IMR-90 (cell line): ENCODE measurements at regions not wholly inside any gene's neighbourhood (a gene's known extent, or its start where the extent isn't known, plus 50 kb on each side); places are given as distances from the start of the nearest gene placed in this dataset.

Source experiments
- ATAC-seq: fragments of 200-7000 bp; cut with Tn5 transposase; 2 replicates; pipeline ENCODE4 v1.9.1; 2020; ENCODE audit warnings: low read depth, mild to moderate bottlenecking, moderate library complexity
- BruUV-seq: library from RNA; stranded (reverse); fragments of 400-500 nt; replicated peaks from 2 replicates; lab custom pipeline; 2021; lab: Mats Ljungman, UMichigan
- CTCF ChIA-PET: fragments of 300-600 bp; formaldehyde crosslinking; extraction: SDS; loops from one replicate; lab custom pipeline; 2021; ENCODE audit warnings: antibody characterized with exemption; lab: Yijun Ruan, JAX
- POLR2A ChIA-PET: fragments of 300-600 bp; sonication (Branson Sonifier 250); formaldehyde crosslinking; loops from one replicate; lab custom pipeline; 2022; ENCODE audit warnings: antibody characterized with exemption; ENCODE audit not compliant: unreplicated experiment; lab: Charles Lee
- DNase-seq: peaks from one replicate; pipeline ENCODE4 v3.0.0; 2013
- H2AFZ ChIP-seq: replicated peaks from 2 replicates; pipeline ENCODE3; 2013; ENCODE audit warnings: low read length, mild to moderate bottlenecking; ENCODE audit not compliant: poor library complexity
- H2AK5ac ChIP-seq: 2 replicates; pipeline ENCODE4 v1.6.1; 2013; ENCODE audit warnings: low read depth, low read length, inconsistent platforms
- H2AK9ac ChIP-seq: replicated peaks from 2 replicates; pipeline ENCODE3; 2013; ENCODE audit warnings: mild to moderate bottlenecking, low read depth, low read length, moderate library complexity; ENCODE audit not compliant: poor library complexity
- H2BK120ac ChIP-seq: 2 replicates; pipeline ENCODE4 v1.6.1; 2013; ENCODE audit warnings: low read depth, low read length, inconsistent platforms
- H2BK15ac ChIP-seq: 3 replicates; pipeline ENCODE4 v1.6.1; 2013; ENCODE audit warnings: low read depth, low read length, inconsistent platforms
- H2BK20ac ChIP-seq: 2 replicates; pipeline ENCODE4 v1.6.1; 2013; ENCODE audit warnings: low read depth, mild to moderate bottlenecking, inconsistent platforms, low read length, moderate library complexity
- H2BK5ac ChIP-seq: 2 replicates; pipeline ENCODE4 v1.6.1; 2013; ENCODE audit warnings: mild to moderate bottlenecking, low read depth, low read length, inconsistent platforms; ENCODE audit not compliant: poor library complexity, severe bottlenecking
- H3K14ac ChIP-seq: replicated peaks from 2 replicates; pipeline ENCODE4 v1.6.1; 2013; ENCODE audit warnings: low read depth, low read length, inconsistent platforms
- H3K18ac ChIP-seq: 2 replicates; pipeline ENCODE4 v1.6.1; 2013; ENCODE audit warnings: low read depth, low read length, control low read depth
- H3K23ac ChIP-seq: 2 replicates; pipeline ENCODE4 v1.6.1; 2013; ENCODE audit warnings: low read depth, low read length, inconsistent platforms
- H3K27ac ChIP-seq: 2 replicates; pipeline ENCODE4 v1.5.1; 2013; ENCODE audit warnings: mild to moderate bottlenecking, control low read depth, low read length; ENCODE audit not compliant: insufficient read depth
- H3K27me3 ChIP-seq: 2 replicates; pipeline ENCODE4 v1.6.1; 2013; ENCODE audit warnings: low read length; ENCODE audit not compliant: control insufficient read depth, insufficient read depth
- H3K36me3 ChIP-seq: 2 replicates; pipeline ENCODE4 v1.6.1; 2013; ENCODE audit warnings: low read length, mixed read lengths; ENCODE audit not compliant: control insufficient read depth, insufficient read depth
- H3K4ac ChIP-seq: 2 replicates; pipeline ENCODE4 v1.6.1; 2013; ENCODE audit warnings: low read depth, low read length, inconsistent platforms
- H3K4me1 ChIP-seq: 2 replicates; pipeline ENCODE4 v1.6.1; 2013; ENCODE audit warnings: low read length, mixed read lengths; ENCODE audit not compliant: control insufficient read depth, insufficient read depth
- H3K4me2 ChIP-seq: 2 replicates; pipeline ENCODE4 v1.6.1; 2013; ENCODE audit warnings: low read depth, mild to moderate bottlenecking, control low read depth, low read length, moderate library complexity
- H3K4me3 ChIP-seq: 2 replicates; pipeline ENCODE4 v1.5.1; 2013; ENCODE audit warnings: low read depth, mild to moderate bottlenecking, control low read depth, low read length, moderate library complexity; ENCODE audit not compliant: insufficient read depth
- H3K56ac ChIP-seq: 2 replicates; pipeline ENCODE4 v1.6.1; 2013; ENCODE audit warnings: low read length, inconsistent platforms; ENCODE audit not compliant: insufficient read depth; ENCODE audit errors: extremely low read depth
- H3K79me1 ChIP-seq, 2 experiments: 2 replicates each; pipeline ENCODE4 v1.6.1; 2013; ENCODE audit warnings: low read length in 2 of 2, inconsistent platforms in 1 of 2, low read depth in 1 of 2
- H3K9ac ChIP-seq: 2 replicates; pipeline ENCODE4 v1.6.1; 2013; ENCODE audit warnings: low read depth, low read length, control low read depth
- H3K9me1 ChIP-seq: 2 replicates; pipeline ENCODE4 v1.6.1; 2013; ENCODE audit warnings: low read length, inconsistent platforms; ENCODE audit not compliant: insufficient read depth
- H3K9me3 ChIP-seq: 2 replicates; pipeline ENCODE4 v1.6.1; 2013; ENCODE audit warnings: low read length; ENCODE audit not compliant: control insufficient read depth, insufficient read depth
- H4K20me1 ChIP-seq: 2 replicates; pipeline ENCODE4 v1.6.1; 2013; ENCODE audit warnings: low read length, inconsistent platforms; ENCODE audit not compliant: insufficient read depth
- H4K5ac ChIP-seq: 2 replicates; pipeline ENCODE4 v1.6.1; 2013; ENCODE audit warnings: mild to moderate bottlenecking, low read depth, low read length, control low read depth
- H4K8ac ChIP-seq, 2 experiments: 2 replicates each; pipeline ENCODE4 v1.6.1; 2013; ENCODE audit warnings: low read depth in 2 of 2, low read length in 2 of 2, control low read depth in 1 of 2, inconsistent platforms in 1 of 2
- H4K91ac ChIP-seq: 2 replicates; pipeline ENCODE4 v1.6.1; 2013; ENCODE audit warnings: low read depth, low read length, inconsistent platforms; ENCODE audit not compliant: insufficient read depth
- CEBPB ChIP-seq: IDR thresholded peaks from 2 replicates; pipeline ENCODE4 v1.6.1; 2012; ENCODE audit warnings: low read depth, low read length, improper control_type of control experiment
- RCOR1 ChIP-seq: IDR thresholded peaks from 2 replicates; pipeline ENCODE4 v1.6.1; 2012; ENCODE audit warnings: mild to moderate bottlenecking, low read length, improper control_type of control experiment; ENCODE audit not compliant: insufficient replicate concordance
- WGBS, 2 experiments: methylation state at CpG; one replicate each; pipeline versions ENCODE4 v1.1.5 to v1.1.7; 2013; ENCODE audit warnings: missing lambda C conversion rate in 2 of 2; ENCODE audit not compliant: insufficient read length in 1 of 2; ENCODE audit errors: extremely low coverage in 2 of 2; 5-methylcytosine and 5-hydroxymethylcytosine counted together
- dilution Hi-C: fragments of 300-500 bp; cut with HindIII; formaldehyde crosslinking; loops from one replicate; pipeline ENCODE4 v1.14.3; 2018; ENCODE audit warnings: low sequenced_read_pairs; ENCODE audit not compliant: unreplicated experiment
- in situ Hi-C: fragments of 300-500 bp; cut with MboI; formaldehyde crosslinking; loops from 3 replicates; pipeline ENCODE4 v1.14.3; 2019; ENCODE audit warnings: low sequenced_read_pairs, inconsistent platforms, mixed read lengths
- intact Hi-C: fragments of 100-400 bp; cut with micrococcal nuclease; formaldehyde crosslinking; loops from 2 replicates; pipeline ENCODE4 v1.10.0; 2022

- no peak overlapping the region for H3K56ac ChIP-seq
- H3K79me1 ChIP-seq: no peaks in the 10 kb centered on the region
- H2AFZ ChIP-seq: peak overlapping the region; percentile 74
- intact Hi-C loops (no loop called here), dilution Hi-C loops (no loop called here), in situ Hi-C loops (no loop called here)
- H3K18ac ChIP-seq: no peak overlapping the region
- no peak for ATAC-seq
- peak overlapping the region; percentile 51 for H3K14ac ChIP-seq
- H4K91ac ChIP-seq: no peak overlapping the region
- H4K20me1 ChIP-seq: no peaks in the 10 kb centered on the region
- H3K4me3 ChIP-seq: no peak overlapping the region
- no peak overlapping the region for H3K4me2 ChIP-seq
- no peak overlapping the region for H2BK20ac ChIP-seq
- no peaks in the 10 kb centered on the region; the same call in 1 of the 2 replicates for H3K4me1 ChIP-seq
- ChIA-PET POLR2A (no interaction called here), CTCF (no interaction called here)
- no peak overlapping the region for H3K23ac ChIP-seq
- H3K9me3 ChIP-seq: no peaks in the 10 kb centered on the region
- peak overlapping the region; percentile 9; the same call in 1 of the 2 replicates for H2AK5ac ChIP-seq
- H4K5ac ChIP-seq: no peak overlapping the region
- 0 out of 2 replicates have a peak overlapping the region, but pooled peaks have one; percentile 15 for H2BK120ac ChIP-seq
- H4K8ac ChIP-seq: no peak overlapping the region
- peaks cover 4% of the 10 kb centered on the region; the same call in 1 of the 2 replicates for H3K9me1 ChIP-seq
- no CpG with 5 or more reads among the region's 4 CpGs for WGBS, 2 experiments
- H2AK9ac ChIP-seq: no peak overlapping the region
- BruUV-seq: no TSS peak
- H3K36me3 ChIP-seq: no peaks in the 10 kb centered on the region
- no peak overlapping the region for H3K9ac ChIP-seq
- H3K27ac ChIP-seq: no peak overlapping the region
- H2BK15ac ChIP-seq: 0 out of 3 replicates have a peak overlapping the region, but pooled peaks have one; percentile 48
- H3K27me3 ChIP-seq: no peaks in the 10 kb centered on the region
- TF ChIP-seq CEBPB (peak; percentile 74), RCOR1 (no peak)
- H3K4ac ChIP-seq: no peak overlapping the region; the same call in 1 of the 2 replicates
- no peak overlapping the region for H2BK5ac ChIP-seq
- no peak for DNase-seq
Measured at GRCh38 chr3:105174017-105174615, 192.6 kb upstream of the ALCAM start.
